Keratinocyte (primary cell): ENCODE measurements at regions not wholly inside any gene's neighbourhood (a gene's known extent, or its start where the extent isn't known, plus 50 kb on each side); places are given as distances from the start of the nearest gene placed in this dataset.

Source experiments
- DNase-seq: peaks from one replicate; pipeline ENCODE4 v3.0.0-alpha.2; 2011; ENCODE audit warnings: low read depth, missing footprints, low spot score
- FAIRE-seq: peaks from 2 replicates; lab custom pipeline; 2011; peaks lifted over from hg19 to GRCh38; lab: Jason Lieb, UNC
- H2AFZ ChIP-seq: 2 replicates; pipeline ENCODE4 v1.6.0; 2012; ENCODE audit warnings: low read length, control low read depth, inconsistent platforms; ENCODE audit not compliant: control insufficient read depth
- H3K27ac ChIP-seq: 2 replicates; pipeline ENCODE4 v1.5.1; 2011; ENCODE audit warnings: low read length; ENCODE audit not compliant: control insufficient read depth, insufficient read depth
- H3K27me3 ChIP-seq: 3 replicates; pipeline ENCODE4 v1.6.0; 2011; ENCODE audit warnings: low read length; ENCODE audit not compliant: control insufficient read depth, insufficient read depth; ENCODE audit errors: extremely low read depth
- H3K36me3 ChIP-seq, 2 experiments: 2 replicates in 1 of 2; 3 replicates in 1 of 2; pipeline ENCODE4 v1.5.1; 2011; ENCODE audit warnings: low read length in 2 of 2, mild to moderate bottlenecking in 1 of 2; ENCODE audit not compliant: control insufficient read depth in 2 of 2, insufficient read depth in 2 of 2; ENCODE audit errors: extremely low read depth in 1 of 2
- H3K4me1 ChIP-seq: 3 replicates; pipeline ENCODE4 v1.5.1; 2011; ENCODE audit warnings: low read length; ENCODE audit not compliant: control insufficient read depth, insufficient read depth; ENCODE audit errors: extremely low read depth
- H3K4me2 ChIP-seq: 3 replicates; pipeline ENCODE4 v1.6.0; 2011; ENCODE audit warnings: low read depth, low read length; ENCODE audit not compliant: control insufficient read depth, insufficient read depth; ENCODE audit errors: extremely low read depth
- H3K4me3 ChIP-seq, 3 experiments: fragments of 200-600 bp in 1 of 3; sonication (generic) in 1 of 3; 2 replicates in 2 of 3; 3 replicates in 1 of 3; pipeline ENCODE4 v1.5.1; 2011 to 2016; ENCODE audit warnings: low read length in 3 of 3, mild to moderate bottlenecking in 3 of 3, control low read depth in 2 of 3, inconsistent platforms in 1 of 3, low read depth in 1 of 3, mixed read lengths in 1 of 3, mixed run types in 1 of 3, moderate library complexity in 1 of 3; ENCODE audit not compliant: control insufficient read depth in 2 of 3, insufficient read depth in 2 of 3; ENCODE audit errors: extremely low read depth in 1 of 3
- H3K79me2 ChIP-seq: 2 replicates; pipeline ENCODE4 v1.6.0; 2012; ENCODE audit warnings: low read length; ENCODE audit not compliant: control insufficient read depth, insufficient read depth
- H3K9ac ChIP-seq: 3 replicates; pipeline ENCODE4 v1.6.0; 2011; ENCODE audit warnings: low read length; ENCODE audit not compliant: control insufficient read depth, insufficient read depth; ENCODE audit errors: extremely low read depth
- H3K9me1 ChIP-seq: 3 replicates; pipeline ENCODE4 v1.6.0; 2011; ENCODE audit warnings: low read length; ENCODE audit not compliant: control insufficient read depth, insufficient read depth; ENCODE audit errors: extremely low read depth
- H3K9me3 ChIP-seq: 2 replicates; pipeline ENCODE4 v1.5.1; 2012; ENCODE audit warnings: low read depth, low read length; ENCODE audit not compliant: control insufficient read depth
- H4K20me1 ChIP-seq: 3 replicates; pipeline ENCODE4 v1.6.0; 2011; ENCODE audit warnings: low read length; ENCODE audit not compliant: control insufficient read depth, insufficient read depth; ENCODE audit errors: extremely low read depth
- EZH2 ChIP-seq: IDR thresholded peaks from one replicate; pipeline ENCODE4 v1.6.1; 2012; ENCODE audit warnings: inconsistent platforms, mild to moderate bottlenecking, low read length, moderate library complexity
- dilution Hi-C: fragments of 300-500 bp; cut with MboI; formaldehyde crosslinking; loops from one replicate; pipeline ENCODE4 v1.7.0; 2020; ENCODE audit warnings: low sequenced_read_pairs; ENCODE audit not compliant: extremely low pct_ligation_motif_present
- TF ChIP-seq, protein P1 (sequence below), 3 experiments: IDR thresholded peaks in 1 of 3; conservative IDR thresholded peaks in 1 of 3; optimal IDR thresholded peaks in 1 of 3; 2 replicates in 2 of 3; 3 replicates in 1 of 3; pipeline versions ENCODE3 to v1.5.1; 2011; ENCODE audit warnings: low read length in 3 of 3, mild to moderate bottlenecking in 3 of 3, moderate library complexity in 2 of 3, control low read depth in 1 of 3, inconsistent platforms in 1 of 3; ENCODE audit not compliant: insufficient read depth in 2 of 3; ENCODE audit errors: extremely low read depth in 1 of 3

DNA sequence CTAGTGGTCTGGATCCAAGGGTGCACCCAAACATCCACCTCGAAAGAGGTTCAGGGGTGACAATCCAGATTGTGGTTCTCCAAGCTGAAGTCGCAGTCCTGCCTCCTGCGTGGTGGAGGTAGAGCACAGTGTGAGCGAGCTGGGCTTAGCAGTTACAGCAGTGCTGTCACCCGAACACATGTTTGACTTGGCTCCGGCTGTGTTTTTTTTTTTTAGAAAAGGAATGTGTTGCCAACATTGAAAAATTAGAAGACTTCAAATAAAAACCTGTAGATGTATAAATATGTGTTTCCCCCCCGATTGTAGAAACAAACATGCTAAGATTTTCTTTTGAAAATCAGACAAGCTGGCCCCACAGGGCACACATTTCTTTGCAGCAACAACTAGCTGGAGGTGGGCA is 530.8 kb downstream of the SHQ1 start:
- no peaks in the 10 kb centered on the region for H4K20me1 ChIP-seq
- no peak for FAIRE-seq

DNA sequence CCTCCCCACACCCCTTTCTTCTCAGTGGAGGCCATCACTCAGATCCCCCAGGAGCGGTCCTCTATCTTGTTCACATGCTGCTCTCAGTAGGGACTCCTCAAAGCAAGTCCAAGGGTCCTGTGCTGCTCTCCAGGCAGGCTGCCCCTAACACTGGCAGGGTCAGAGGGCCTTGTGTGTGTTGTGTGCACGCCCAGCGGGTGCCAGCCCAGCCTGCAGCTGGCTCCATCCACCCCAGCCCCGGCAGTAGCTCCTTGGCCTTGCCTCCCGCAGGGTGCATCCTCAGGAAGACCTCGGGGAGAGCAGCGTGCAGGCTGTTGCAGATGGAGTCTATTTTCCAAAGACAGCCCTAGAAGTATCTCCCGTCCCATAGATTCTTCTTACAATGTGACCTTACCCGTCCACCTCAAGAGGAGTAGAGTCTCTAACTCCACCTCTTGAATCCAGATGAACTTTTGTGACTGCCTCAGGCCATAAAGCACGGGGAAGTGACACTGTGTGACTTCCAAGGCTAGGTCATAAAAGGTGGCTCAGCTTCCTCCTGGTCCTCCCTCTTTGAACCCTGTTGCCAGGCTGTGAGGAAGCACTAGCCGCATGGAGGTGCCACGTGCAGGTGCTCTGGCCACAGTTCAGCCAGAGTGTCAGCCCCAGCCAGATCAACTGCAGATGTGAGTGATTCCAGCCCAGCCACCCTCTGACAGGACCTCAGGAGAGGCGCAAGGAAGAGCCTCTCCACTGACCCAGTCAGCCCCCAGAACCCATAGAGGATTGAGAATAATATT is 531.6 kb downstream of the SHQ1 start:
- Histone ChIP-seq H3K79me2 (no peaks in the 10 kb centered on the region), H3K9ac (no peak overlapping the region), H3K36me3 (no peaks in the 10 kb centered on the region), H3K9me1 (no peaks in the 10 kb centered on the region), H3K9me3 (no peaks in the 10 kb centered on the region), H3K4me2 (no peak overlapping the region), H3K27ac (no peak overlapping the region), H4K20me1 (no peaks in the 10 kb centered on the region), H2AFZ (no peak overlapping the region), H3K4me1 (peaks cover 9% of the 10 kb centered on the region), H3K4me3 (no peak overlapping the region), H3K27me3 (no peaks in the 10 kb centered on the region)
- no peak for FAIRE-seq
- TF ChIP-seq, protein P1, sequence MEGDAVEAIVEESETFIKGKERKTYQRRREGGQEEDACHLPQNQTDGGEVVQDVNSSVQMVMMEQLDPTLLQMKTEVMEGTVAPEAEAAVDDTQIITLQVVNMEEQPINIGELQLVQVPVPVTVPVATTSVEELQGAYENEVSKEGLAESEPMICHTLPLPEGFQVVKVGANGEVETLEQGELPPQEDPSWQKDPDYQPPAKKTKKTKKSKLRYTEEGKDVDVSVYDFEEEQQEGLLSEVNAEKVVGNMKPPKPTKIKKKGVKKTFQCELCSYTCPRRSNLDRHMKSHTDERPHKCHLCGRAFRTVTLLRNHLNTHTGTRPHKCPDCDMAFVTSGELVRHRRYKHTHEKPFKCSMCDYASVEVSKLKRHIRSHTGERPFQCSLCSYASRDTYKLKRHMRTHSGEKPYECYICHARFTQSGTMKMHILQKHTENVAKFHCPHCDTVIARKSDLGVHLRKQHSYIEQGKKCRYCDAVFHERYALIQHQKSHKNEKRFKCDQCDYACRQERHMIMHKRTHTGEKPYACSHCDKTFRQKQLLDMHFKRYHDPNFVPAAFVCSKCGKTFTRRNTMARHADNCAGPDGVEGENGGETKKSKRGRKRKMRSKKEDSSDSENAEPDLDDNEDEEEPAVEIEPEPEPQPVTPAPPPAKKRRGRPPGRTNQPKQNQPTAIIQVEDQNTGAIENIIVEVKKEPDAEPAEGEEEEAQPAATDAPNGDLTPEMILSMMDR (optimal IDR thresholded peaks at IDR 0.05 in 1 of 3, IDR thresholded peaks at IDR 0.05 in 1 of 3, conservative IDR thresholded peaks at IDR 0.05 in 1 of 3; ENCODE audit: extremely low read depth in 1 of 3, insufficient read depth in 2 of 3, low read length in 3 of 3) = no peak
- no peak for TF ChIP-seq EZH2
- DNase-seq = no peak
- dilution Hi-C loops = no loop called here

More for the DNA sequence above, 530.8 kb downstream of the SHQ1 start:
- no peak overlapping the region for H2AFZ ChIP-seq
- TF ChIP-seq, protein P1 (optimal IDR thresholded peaks at IDR 0.05 in 1 of 3, IDR thresholded peaks at IDR 0.05 in 1 of 3, conservative IDR thresholded peaks at IDR 0.05 in 1 of 3; ENCODE audit: extremely low read depth in 1 of 3, insufficient read depth in 2 of 3, low read length in 3 of 3) = no peak
- no peak for TF ChIP-seq EZH2
- no peaks in the 10 kb centered on the region for H3K9me3 ChIP-seq
- no peak overlapping the region for H3K4me2 ChIP-seq
- no peaks in the 10 kb centered on the region for H3K79me2 ChIP-seq
- H3K4me3 ChIP-seq = no peak overlapping the region
- H3K9ac ChIP-seq = no peak overlapping the region
- dilution Hi-C loops = no loop called here
- H3K27ac ChIP-seq = no peak overlapping the region
- H3K36me3 ChIP-seq = no peaks in the 10 kb centered on the region
- no peaks in the 10 kb centered on the region for H3K9me1 ChIP-seq
- no peak for DNase-seq
- H3K27me3 ChIP-seq = no peaks in the 10 kb centered on the region
- peaks cover 9% of the 10 kb centered on the region for H3K4me1 ChIP-seq
